HepG2 (cell line): ENCODE measurements at regions not wholly inside any gene's neighbourhood (a gene's known extent, or its start where the extent isn't known, plus 50 kb on each side); places are given as distances from the start of the nearest gene placed in this dataset.

Experiments
- ATAD3A ChIP-seq: sonication (generic); formaldehyde crosslinking; IDR thresholded peaks from 2 replicates; pipeline ENCODE4 v1.4.0; 2020; ENCODE audit warnings: missing genetic modification reagents
- FIP1L1 ChIP-seq: fragments of 200-400 bp; formaldehyde crosslinking; IDR thresholded peaks from 2 replicates; pipeline ENCODE4 v1.6.1; 2018; ENCODE audit warnings: low read depth, mild to moderate bottlenecking, low read length, moderate library complexity, borderline replicate concordance; ENCODE audit not compliant: insufficient read depth
- FOXK1 ChIP-seq: sonication (generic); formaldehyde crosslinking; IDR thresholded peaks from 2 replicates; pipeline ENCODE4 v1.4.0; 2020; ENCODE audit warnings: low read depth, missing genetic modification reagents, borderline replicate concordance
- GTF2F1 ChIP-seq: fragments of 150-350 bp; IDR thresholded peaks from 2 replicates; pipeline ENCODE4 v1.6.1; 2014; ENCODE audit warnings: low read length
- HIVEP1 ChIP-seq: sonication (generic); formaldehyde crosslinking; IDR thresholded peaks from 2 replicates; pipeline ENCODE4 v1.4.0; 2020; ENCODE audit warnings: mild to moderate bottlenecking, missing genetic modification reagents
- JUNB ChIP-seq: sonication (generic); formaldehyde crosslinking; IDR thresholded peaks from 2 replicates; pipeline ENCODE4 v1.8.0; 2022; ENCODE audit warnings: missing genetic modification reagents, mild to moderate bottlenecking, borderline replicate concordance
- NFIC ChIP-seq: IDR thresholded peaks from 2 replicates; pipeline ENCODE4 v1.6.1; 2012; ENCODE audit warnings: mild to moderate bottlenecking, low read length, inconsistent platforms
- ZNF282 ChIP-seq: fragments of 450-650 bp; IDR thresholded peaks from 2 replicates; pipeline ENCODE4 v1.6.1; 2018; ENCODE audit not compliant: partially characterized antibody
- TF ChIP-seq, protein P1 (sequence below): sonication (generic); formaldehyde crosslinking; IDR thresholded peaks from 2 replicates; pipeline ENCODE4 v1.5.0; 2020; ENCODE audit warnings: mild to moderate bottlenecking, missing genetic modification reagents, moderate library complexity
- TF ChIP-seq, protein P2 (sequence below), 2 experiments: IDR thresholded peaks; 2 replicates each; pipeline ENCODE4 v1.6.1; 2011 to 2012; ENCODE audit warnings: low read length in 2 of 2, borderline replicate concordance in 1 of 2, low read depth in 1 of 2, mild to moderate bottlenecking in 1 of 2, moderate library complexity in 1 of 2
- TF ChIP-seq, protein P3 (sequence below): sonication (generic); formaldehyde crosslinking; IDR thresholded peaks from 2 replicates; pipeline ENCODE4 v1.5.0; 2020; ENCODE audit warnings: missing genetic modification reagents, mild to moderate bottlenecking, borderline replicate concordance
- TF ChIP-seq, protein P4 (sequence below): sonication (generic); formaldehyde crosslinking; IDR thresholded peaks from 2 replicates; pipeline ENCODE4 v1.8.0; 2022; ENCODE audit warnings: mild to moderate bottlenecking, missing genetic modification reagents; ENCODE audit not compliant: insufficient replicate concordance

DNA sequence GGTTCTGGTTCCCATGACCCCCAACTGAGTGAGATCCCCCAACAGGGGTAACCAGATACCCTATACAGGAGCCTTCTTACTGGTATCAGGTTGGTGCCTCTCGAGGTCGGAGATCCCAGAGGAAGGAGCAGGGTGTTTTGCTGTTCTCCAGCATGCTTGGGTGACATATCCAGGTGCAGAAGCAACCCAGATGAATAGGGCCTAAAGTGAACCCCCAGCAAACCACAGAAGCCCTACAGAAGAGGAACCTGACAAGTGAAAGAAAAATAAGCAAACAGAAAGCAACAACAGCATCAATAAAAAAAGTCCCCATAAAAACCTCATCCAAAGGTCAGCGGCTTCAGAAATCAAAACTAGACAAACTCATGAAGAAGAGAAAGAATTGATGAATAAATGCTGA lies 633.4 kb upstream of the CXADR start:
- no peak for TF ChIP-seq ATAD3A (CRISPR knock-in tag)
- no peak for TF ChIP-seq FIP1L1
- no peak for TF ChIP-seq HIVEP1 (CRISPR knock-in tag)
- TF ChIP-seq GTF2F1, result no peak
- no peak for TF ChIP-seq JUNB (CRISPR knock-in tag)
- no peak for TF ChIP-seq NFIC
- TF ChIP-seq, protein P1, sequence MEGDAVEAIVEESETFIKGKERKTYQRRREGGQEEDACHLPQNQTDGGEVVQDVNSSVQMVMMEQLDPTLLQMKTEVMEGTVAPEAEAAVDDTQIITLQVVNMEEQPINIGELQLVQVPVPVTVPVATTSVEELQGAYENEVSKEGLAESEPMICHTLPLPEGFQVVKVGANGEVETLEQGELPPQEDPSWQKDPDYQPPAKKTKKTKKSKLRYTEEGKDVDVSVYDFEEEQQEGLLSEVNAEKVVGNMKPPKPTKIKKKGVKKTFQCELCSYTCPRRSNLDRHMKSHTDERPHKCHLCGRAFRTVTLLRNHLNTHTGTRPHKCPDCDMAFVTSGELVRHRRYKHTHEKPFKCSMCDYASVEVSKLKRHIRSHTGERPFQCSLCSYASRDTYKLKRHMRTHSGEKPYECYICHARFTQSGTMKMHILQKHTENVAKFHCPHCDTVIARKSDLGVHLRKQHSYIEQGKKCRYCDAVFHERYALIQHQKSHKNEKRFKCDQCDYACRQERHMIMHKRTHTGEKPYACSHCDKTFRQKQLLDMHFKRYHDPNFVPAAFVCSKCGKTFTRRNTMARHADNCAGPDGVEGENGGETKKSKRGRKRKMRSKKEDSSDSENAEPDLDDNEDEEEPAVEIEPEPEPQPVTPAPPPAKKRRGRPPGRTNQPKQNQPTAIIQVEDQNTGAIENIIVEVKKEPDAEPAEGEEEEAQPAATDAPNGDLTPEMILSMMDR (CRISPR knock-in tag), result no peak
- TF ChIP-seq, protein P2, sequence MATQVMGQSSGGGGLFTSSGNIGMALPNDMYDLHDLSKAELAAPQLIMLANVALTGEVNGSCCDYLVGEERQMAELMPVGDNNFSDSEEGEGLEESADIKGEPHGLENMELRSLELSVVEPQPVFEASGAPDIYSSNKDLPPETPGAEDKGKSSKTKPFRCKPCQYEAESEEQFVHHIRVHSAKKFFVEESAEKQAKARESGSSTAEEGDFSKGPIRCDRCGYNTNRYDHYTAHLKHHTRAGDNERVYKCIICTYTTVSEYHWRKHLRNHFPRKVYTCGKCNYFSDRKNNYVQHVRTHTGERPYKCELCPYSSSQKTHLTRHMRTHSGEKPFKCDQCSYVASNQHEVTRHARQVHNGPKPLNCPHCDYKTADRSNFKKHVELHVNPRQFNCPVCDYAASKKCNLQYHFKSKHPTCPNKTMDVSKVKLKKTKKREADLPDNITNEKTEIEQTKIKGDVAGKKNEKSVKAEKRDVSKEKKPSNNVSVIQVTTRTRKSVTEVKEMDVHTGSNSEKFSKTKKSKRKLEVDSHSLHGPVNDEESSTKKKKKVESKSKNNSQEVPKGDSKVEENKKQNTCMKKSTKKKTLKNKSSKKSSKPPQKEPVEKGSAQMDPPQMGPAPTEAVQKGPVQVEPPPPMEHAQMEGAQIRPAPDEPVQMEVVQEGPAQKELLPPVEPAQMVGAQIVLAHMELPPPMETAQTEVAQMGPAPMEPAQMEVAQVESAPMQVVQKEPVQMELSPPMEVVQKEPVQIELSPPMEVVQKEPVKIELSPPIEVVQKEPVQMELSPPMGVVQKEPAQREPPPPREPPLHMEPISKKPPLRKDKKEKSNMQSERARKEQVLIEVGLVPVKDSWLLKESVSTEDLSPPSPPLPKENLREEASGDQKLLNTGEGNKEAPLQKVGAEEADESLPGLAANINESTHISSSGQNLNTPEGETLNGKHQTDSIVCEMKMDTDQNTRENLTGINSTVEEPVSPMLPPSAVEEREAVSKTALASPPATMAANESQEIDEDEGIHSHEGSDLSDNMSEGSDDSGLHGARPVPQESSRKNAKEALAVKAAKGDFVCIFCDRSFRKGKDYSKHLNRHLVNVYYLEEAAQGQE (IDR thresholded peaks at IDR 0.05; ENCODE audit: borderline replicate concordance in 1 of 2, low read depth in 1 of 2, low read length in 2 of 2), result no peak
- TF ChIP-seq, protein P3, sequence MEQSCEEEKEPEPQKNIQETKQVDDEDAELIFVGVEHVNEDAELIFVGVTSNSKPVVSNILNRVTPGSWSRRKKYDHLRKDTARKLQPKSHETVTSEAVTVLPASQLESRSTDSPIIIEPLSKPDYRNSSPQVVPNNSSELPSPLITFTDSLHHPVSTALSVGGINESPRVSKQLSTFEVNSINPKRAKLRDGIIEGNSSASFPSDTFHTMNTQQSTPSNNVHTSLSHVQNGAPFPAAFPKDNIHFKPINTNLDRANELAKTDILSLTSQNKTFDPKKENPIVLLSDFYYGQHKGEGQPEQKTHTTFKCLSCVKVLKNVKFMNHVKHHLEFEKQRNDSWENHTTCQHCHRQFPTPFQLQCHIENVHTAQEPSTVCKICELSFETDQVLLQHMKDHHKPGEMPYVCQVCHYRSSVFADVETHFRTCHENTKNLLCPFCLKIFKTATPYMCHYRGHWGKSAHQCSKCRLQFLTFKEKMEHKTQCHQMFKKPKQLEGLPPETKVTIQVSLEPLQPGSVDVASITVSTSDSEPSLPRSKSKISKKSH (CRISPR knock-in tag), result no peak
- TF ChIP-seq, protein P4, sequence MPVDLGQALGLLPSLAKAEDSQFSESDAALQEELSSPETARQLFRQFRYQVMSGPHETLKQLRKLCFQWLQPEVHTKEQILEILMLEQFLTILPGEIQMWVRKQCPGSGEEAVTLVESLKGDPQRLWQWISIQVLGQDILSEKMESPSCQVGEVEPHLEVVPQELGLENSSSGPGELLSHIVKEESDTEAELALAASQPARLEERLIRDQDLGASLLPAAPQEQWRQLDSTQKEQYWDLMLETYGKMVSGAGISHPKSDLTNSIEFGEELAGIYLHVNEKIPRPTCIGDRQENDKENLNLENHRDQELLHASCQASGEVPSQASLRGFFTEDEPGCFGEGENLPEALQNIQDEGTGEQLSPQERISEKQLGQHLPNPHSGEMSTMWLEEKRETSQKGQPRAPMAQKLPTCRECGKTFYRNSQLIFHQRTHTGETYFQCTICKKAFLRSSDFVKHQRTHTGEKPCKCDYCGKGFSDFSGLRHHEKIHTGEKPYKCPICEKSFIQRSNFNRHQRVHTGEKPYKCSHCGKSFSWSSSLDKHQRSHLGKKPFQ (CRISPR knock-in tag), result no peak
- no peak for TF ChIP-seq ZNF282
- TF ChIP-seq FOXK1 (CRISPR knock-in tag), result no peak
